GM19438 (cell line): ENCODE measurements at regions not wholly inside any gene's neighbourhood (a gene's known extent, or its start where the extent isn't known, plus 50 kb on each side); places are given as distances from the start of the nearest gene placed in this dataset.
A peak's percentile ranks its signal among the peaks of the same experiment; 100 is the strongest.
"Not testable (repeated sequence)": the region's sequence is repeated elsewhere in the genome, so short reads cannot be mapped to it uniquely, and the experiment has no call there.

ENCODE experiments used
- ATAC-seq: cut with Tn5 transposase; IDR thresholded peaks from one replicate; pipeline ENCODE4 v1.9.1; 2021; ENCODE audit warnings: low read depth; ENCODE audit not compliant: unreplicated experiment

- no peak for ATAC-seq
Observed at GRCh38 chr17:70369391-70369790, 200.1 kb downstream of the KCNJ2 start.

- ATAC-seq = no peak
Observed at GRCh38 chr17:70370816-70371215, 201.5 kb downstream of the KCNJ2 start.

- no peak for ATAC-seq
Observed at GRCh38 chr17:70373369-70373768, 204.0 kb downstream of the KCNJ2 start.

GRCh38 chr17:70374496-70374895 lies 205.2 kb downstream of the KCNJ2 start:
- no peak for ATAC-seq

- ATAC-seq = no peak
Observed at GRCh38 chr17:70375406-70375805, 206.1 kb downstream of the KCNJ2 start.

- no peak for ATAC-seq
Observed at GRCh38 chr17:70375813-70376770, 206.8 kb downstream of the KCNJ2 start.

GRCh38 chr17:70377654-70378053 lies 208.3 kb downstream of the KCNJ2 start:
- ATAC-seq = no peak

GRCh38 chr17:70378076-70378475 lies 208.7 kb downstream of the KCNJ2 start:
- ATAC-seq = no peak

GRCh38 chr17:70379945-70380344 lies 210.6 kb downstream of the KCNJ2 start:
- ATAC-seq = no peak

GRCh38 chr17:70381916-70382315 lies 212.6 kb downstream of the KCNJ2 start:
- not testable (repeated sequence) for ATAC-seq

- no peak for ATAC-seq
Observed at GRCh38 chr17:70388326-70388725, 219.0 kb downstream of the KCNJ2 start.

GRCh38 chr17:70389232-70389757 lies 220.0 kb downstream of the KCNJ2 start:
- not testable (repeated sequence) for ATAC-seq

- ATAC-seq = no peak
Observed at GRCh38 chr17:70390049-70390448, 220.7 kb downstream of the KCNJ2 start.

- ATAC-seq = no peak
Observed at GRCh38 chr17:70394473-70395232, 225.3 kb downstream of the KCNJ2 start.

GRCh38 chr17:70405492-70406220 lies 236.3 kb downstream of the KCNJ2 start:
- ATAC-seq = peak; percentile 55

- no peak for ATAC-seq
Observed at GRCh38 chr17:70407506-70407905, 238.2 kb downstream of the KCNJ2 start.

- ATAC-seq = no peak
Observed at GRCh38 chr17:70408768-70409167, 239.4 kb downstream of the KCNJ2 start.

- ATAC-seq = no peak
Observed at GRCh38 chr17:70414300-70414699, 245.0 kb downstream of the KCNJ2 start.

- ATAC-seq = no peak
Observed at GRCh38 chr17:70420861-70421445, 251.6 kb downstream of the KCNJ2 start.

GRCh38 chr17:70422862-70423261 lies 253.5 kb downstream of the KCNJ2 start:
- no peak for ATAC-seq
